Ascending aorta (tissue), 2 donors: ENCODE measurements at regions not wholly inside any gene's neighbourhood (a gene's known extent, or its start where the extent isn't known, plus 50 kb on each side); places are given as distances from the start of the nearest gene placed in this dataset.

Experiments
- DNase-seq, 2 donors: peaks; one replicate each; pipeline ENCODE4 v3.0.0-alpha.2; 2019; ENCODE audit warnings: low spot score in 2 of 2
- H3K27ac ChIP-seq, 2 donors: fragments of 200-600 bp; sonication (generic); one replicate each; pipeline ENCODE4 v1.5.1; 2016 to 2017; ENCODE audit warnings: mild to moderate bottlenecking in 1 of 2
- H3K27me3 ChIP-seq: fragments of 200-600 bp; sonication (generic); one replicate; pipeline ENCODE4 v1.5.1; 2017
- H3K36me3 ChIP-seq, 2 donors: fragments of 200-600 bp; sonication (generic); one replicate each; pipeline ENCODE4 v1.5.1; 2016
- H3K4me1 ChIP-seq, 2 donors: fragments of 200-600 bp; sonication (generic); one replicate each; pipeline ENCODE4 v1.5.1; 2016 to 2017; ENCODE audit warnings: mild to moderate bottlenecking in 1 of 2
- H3K4me3 ChIP-seq, 2 donors: fragments of 200-600 bp; sonication (generic); one replicate each; pipeline ENCODE4 v1.5.1; 2016 to 2017; ENCODE audit warnings: mild to moderate bottlenecking in 1 of 2
- H3K9me3 ChIP-seq, 2 donors: fragments of 200-600 bp; sonication (generic); one replicate each; pipeline ENCODE4 v1.5.1; 2016
- CTCF ChIP-seq, 3 experiments: fragments of 200-600 bp in 2 of 3; fragments of 450-650 bp in 1 of 3; sonication (generic) in 2 of 3; IDR thresholded peaks; one replicate each; pipeline ENCODE4 v1.5.1; 2016 to 2019; ENCODE audit warnings: antibody characterized with exemption in 3 of 3, mild to moderate bottlenecking in 1 of 3, moderate library complexity in 1 of 3
- intact Hi-C: fragments of 100-400 bp; cut with DNase I; formaldehyde crosslinking; loops from one replicate; pipeline ENCODE4 v1.15.1; 2023

DNA sequence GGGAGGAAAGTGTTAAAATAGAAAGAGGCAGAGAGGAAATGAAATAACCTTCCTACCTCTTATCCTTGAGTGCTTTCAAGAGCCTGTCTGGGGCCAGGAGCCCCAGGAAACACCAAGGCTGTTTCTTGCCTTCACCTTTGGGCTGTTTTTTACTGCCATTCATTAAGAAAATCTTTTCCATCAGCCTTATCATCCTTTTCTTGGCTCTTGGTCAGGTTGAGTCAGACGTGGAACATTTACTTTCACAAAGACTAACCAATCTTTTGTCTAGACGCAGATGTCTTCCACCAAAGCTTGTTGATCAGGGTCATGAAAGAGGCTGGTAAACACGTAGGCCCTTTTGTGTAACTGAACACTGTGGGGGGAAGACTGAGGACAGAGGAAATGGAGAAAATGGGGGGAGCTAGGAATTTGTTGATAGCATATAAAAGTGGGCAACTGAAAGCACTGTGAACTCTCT is 151.0 kb upstream of the THBS1 start:
- H3K4me3 ChIP-seq: no peak overlapping the region
- intact Hi-C loops: no loop called here
- no peaks in the 10 kb centered on the region for H3K36me3 ChIP-seq
- no peak for TF ChIP-seq CTCF (IDR thresholded peaks at IDR 0.05)
- DNase-seq: no peak
- no peaks in the 10 kb centered on the region for H3K9me3 ChIP-seq
- H3K27ac ChIP-seq: no peak overlapping the region
- peaks cover 0 to 22% of the 10 kb centered on the region in 2 donors for H3K4me1 ChIP-seq
- no peaks in the 10 kb centered on the region for H3K27me3 ChIP-seq

DNA sequence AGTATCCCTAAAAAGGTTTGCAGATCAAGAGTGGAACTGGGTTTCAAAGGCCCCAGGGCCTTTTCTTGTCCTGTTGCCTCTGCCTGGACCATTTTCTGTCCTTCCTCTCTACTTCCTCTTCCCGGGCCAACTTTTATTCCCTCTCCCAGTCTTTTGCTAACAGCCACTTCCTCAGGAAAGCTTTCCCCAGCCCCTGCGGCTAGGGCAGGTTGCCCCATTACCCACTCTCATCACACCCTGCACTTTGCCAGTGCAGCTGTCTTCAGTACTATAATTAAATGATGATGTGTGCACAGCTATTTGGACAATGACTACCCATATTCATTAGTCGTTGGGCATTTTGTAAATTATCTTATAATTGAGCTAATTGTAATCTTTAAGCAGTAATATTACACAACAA is 150.5 kb upstream of the THBS1 start:
- DNase-seq: no peak
- H3K9me3 ChIP-seq: no peaks in the 10 kb centered on the region
- no peak overlapping the region for H3K4me3 ChIP-seq
- intact Hi-C loops: no loop called here
- H3K27me3 ChIP-seq: no peaks in the 10 kb centered on the region
- no peak for TF ChIP-seq CTCF (IDR thresholded peaks at IDR 0.05)
- H3K4me1 ChIP-seq: peaks cover 0 to 22% of the 10 kb centered on the region in 2 donors
- no peaks in the 10 kb centered on the region for H3K36me3 ChIP-seq
- H3K27ac ChIP-seq: no peak overlapping the region

DNA sequence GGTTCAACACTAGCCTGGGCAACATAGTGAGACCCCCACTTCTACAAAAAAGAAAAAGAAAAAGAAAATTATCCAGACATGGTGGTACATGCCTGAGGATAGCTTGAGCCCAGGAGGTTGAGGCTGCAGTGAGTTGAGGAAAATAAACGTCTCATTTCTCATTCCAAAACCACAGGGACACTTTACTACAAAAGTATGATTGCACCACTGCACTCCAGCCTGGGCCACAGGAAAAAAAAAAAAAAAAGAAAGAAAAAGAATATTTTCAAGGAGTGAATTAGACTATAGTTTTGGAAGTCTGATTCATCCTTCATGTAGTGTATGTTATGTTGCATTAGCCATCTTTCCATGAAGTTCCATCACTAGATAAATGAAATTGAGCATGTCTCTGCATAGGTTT is 149.5 kb upstream of the THBS1 start:
- H3K9me3 ChIP-seq: no peaks in the 10 kb centered on the region
- intact Hi-C loops: no loop called here
- H3K27me3 ChIP-seq: no peaks in the 10 kb centered on the region
- DNase-seq: no peak
- no peak overlapping the region for H3K4me3 ChIP-seq
- no peak for TF ChIP-seq CTCF (IDR thresholded peaks at IDR 0.05)
- H3K4me1 ChIP-seq: peaks cover 0 to 22% of the 10 kb centered on the region in 2 donors
- H3K27ac ChIP-seq: no peak overlapping the region
- no peaks in the 10 kb centered on the region for H3K36me3 ChIP-seq

- no peaks in the 10 kb centered on the region for H3K9me3 ChIP-seq
- DNase-seq: no peak
- TF ChIP-seq CTCF (IDR thresholded peaks at IDR 0.05): no peak
- peaks cover 0 to 22% of the 10 kb centered on the region in 2 donors for H3K4me1 ChIP-seq
- H3K36me3 ChIP-seq: no peaks in the 10 kb centered on the region
- no peak overlapping the region for H3K27ac ChIP-seq
- H3K27me3 ChIP-seq: no peaks in the 10 kb centered on the region
- H3K4me3 ChIP-seq: no peak overlapping the region
- intact Hi-C loops: no loop called here
These were observed 148.9 kb upstream of the THBS1 start for GRCh38 chr15:39432026-39432425.

DNA sequence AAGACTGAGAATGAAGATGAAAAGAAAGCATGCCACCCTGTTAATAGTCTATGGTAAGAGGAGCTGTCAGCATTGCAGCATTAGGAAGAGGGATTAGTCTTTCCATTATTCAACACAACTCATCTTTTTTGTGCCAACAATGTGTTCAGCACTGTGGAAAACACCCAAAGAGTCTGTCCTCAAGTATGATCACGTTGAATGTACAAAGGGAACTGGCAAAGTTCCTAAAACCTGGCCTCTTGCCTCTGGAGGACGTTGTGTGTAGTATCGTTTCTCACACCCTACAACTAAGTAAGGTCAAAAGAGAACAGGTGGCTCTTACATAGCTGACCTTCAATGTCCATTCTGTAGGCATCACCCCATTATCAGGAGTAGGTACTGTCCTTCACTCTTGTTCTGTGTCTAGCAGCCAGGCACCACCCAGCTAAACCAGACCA is 147.9 kb upstream of the THBS1 start:
- H3K27me3 ChIP-seq: no peaks in the 10 kb centered on the region
- TF ChIP-seq CTCF (IDR thresholded peaks at IDR 0.05): no peak
- H3K36me3 ChIP-seq: no peaks in the 10 kb centered on the region
- H3K4me1 ChIP-seq: peaks cover 0 to 19% of the 10 kb centered on the region in 2 donors
- H3K4me3 ChIP-seq: no peak overlapping the region
- no peak for DNase-seq
- peak overlapping the region; percentile 35 to 48 for H3K27ac ChIP-seq
- intact Hi-C loops: no loop called here
- H3K9me3 ChIP-seq: no peaks in the 10 kb centered on the region

DNA sequence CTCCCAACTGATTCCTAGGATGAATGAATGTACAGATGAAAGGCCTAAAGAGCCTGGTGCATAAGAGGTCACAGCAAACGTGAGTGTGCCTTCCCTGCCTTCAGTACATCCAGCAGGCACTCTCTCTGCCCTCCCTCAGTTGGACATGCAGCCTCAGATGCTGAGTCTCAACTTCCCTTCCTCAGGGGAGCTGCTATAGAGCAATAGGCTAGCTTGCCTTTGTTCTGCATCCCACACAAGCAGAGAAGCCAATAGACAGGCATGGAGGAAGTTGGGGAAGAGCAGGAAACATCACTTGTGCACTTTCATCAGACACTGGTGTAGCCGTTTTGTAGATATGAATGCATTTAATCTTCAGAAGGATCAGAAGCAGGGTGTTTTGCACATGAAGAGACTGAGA is 147.5 kb upstream of the THBS1 start:
- DNase-seq: no peak
- Histone ChIP-seq H3K4me1 (peaks cover 0 to 19% of the 10 kb centered on the region in 2 donors), H3K9me3 (no peaks in the 10 kb centered on the region), H3K27ac (peak overlapping the region; percentile 35 to 48), H3K4me3 (no peak overlapping the region), H3K36me3 (no peaks in the 10 kb centered on the region), H3K27me3 (no peaks in the 10 kb centered on the region)
- no peak for TF ChIP-seq CTCF (IDR thresholded peaks at IDR 0.05)
- intact Hi-C loops: no loop called here
